ENCODE measurements at regions not wholly inside any gene's neighbourhood (a gene's known extent, or its start where the extent isn't known, plus 50 kb on each side); places are given as distances from the start of the nearest gene placed in this dataset.

- TF ChIP-seq CTCF (IDR thresholded peaks at IDR 0.05; ENCODE audit: poor library complexity) (no peak), EZH2phosphoT487 (IDR thresholded peaks at IDR 0.05; ENCODE audit: low read depth, severe bottlenecking, unreplicated experiment) (no peak)
These were observed 182.1 kb upstream of the DIAPH2 start for GRCh38 chrX:96502507-96502906.
